RCC 7860 (cell line): ENCODE measurements at regions not wholly inside any gene's neighbourhood (a gene's known extent, or its start where the extent isn't known, plus 50 kb on each side); places are given as distances from the start of the nearest gene placed in this dataset.

ENCODE experiments used
- DNase-seq: peaks from one replicate; pipeline ENCODE4 v3.0.0-alpha.2; 2015; ENCODE audit warnings: low spot score
- FAIRE-seq: peaks from 2 replicates; lab custom pipeline; 2012; peaks lifted over from hg19 to GRCh38; lab: Jason Lieb, UNC

GRCh38 chr2:76464310-76464709, 753.6 kb upstream of the GCFC2 start:
- FAIRE-seq (no peak), DNase-seq (no peak)

- no peak for FAIRE-seq
- no peak for DNase-seq
Measured at GRCh38 chr2:76461431-76461830, 750.7 kb upstream of the GCFC2 start.

- FAIRE-seq: no peak
- DNase-seq: no peak
Measured at GRCh38 chr2:76455910-76456309, 745.2 kb upstream of the GCFC2 start.

GRCh38 chr2:76450024-76450475, 739.3 kb upstream of the GCFC2 start:
- DNase-seq (no peak), FAIRE-seq (no peak)

- FAIRE-seq (no peak), DNase-seq (no peak)
Measured at GRCh38 chr2:76448956-76449355, 738.2 kb upstream of the GCFC2 start.

- FAIRE-seq (no peak), DNase-seq (no peak)
Measured at GRCh38 chr2:76447294-76447693, 736.6 kb upstream of the GCFC2 start.

- no peak for DNase-seq
Measured at GRCh38 chr2:76446872-76447271, 736.2 kb upstream of the GCFC2 start.

GRCh38 chr2:76445880-76446279, 735.2 kb upstream of the GCFC2 start:
- FAIRE-seq: no peak
- DNase-seq: no peak

More at GRCh38 chr2:76446872-76447271, 736.2 kb upstream of the GCFC2 start:
- FAIRE-seq: no peak

- no peak for DNase-seq
- FAIRE-seq: no peak
Measured at GRCh38 chr2:76444732-76445131, 734.0 kb upstream of the GCFC2 start.

GRCh38 chr2:76437564-76437963, 726.8 kb upstream of the GCFC2 start:
- FAIRE-seq (no peak), DNase-seq (no peak)

- no peak for FAIRE-seq
- DNase-seq: no peak
Measured at GRCh38 chr2:76429374-76429773, 718.7 kb upstream of the GCFC2 start.

- no peak for FAIRE-seq
Measured at GRCh38 chr2:76427452-76427851, 716.7 kb upstream of the GCFC2 start.

GRCh38 chr2:76415821-76416220, 705.1 kb upstream of the GCFC2 start:
- FAIRE-seq: no peak
- no peak for DNase-seq

More at GRCh38 chr2:76427452-76427851, 716.7 kb upstream of the GCFC2 start:
- DNase-seq: no peak

GRCh38 chr2:76413436-76413835, 702.7 kb upstream of the GCFC2 start:
- FAIRE-seq (no peak), DNase-seq (no peak)

- DNase-seq (no peak), FAIRE-seq (no peak)
Measured at GRCh38 chr2:76406134-76406855, 695.6 kb upstream of the GCFC2 start.

- FAIRE-seq (no peak), DNase-seq (no peak)
Measured at GRCh38 chr2:76393356-76393755, 682.6 kb upstream of the GCFC2 start.

- DNase-seq (no peak), FAIRE-seq (no peak)
Measured at GRCh38 chr2:76391678-76392077, 681.0 kb upstream of the GCFC2 start.

- DNase-seq (no peak), FAIRE-seq (no peak)
Measured at GRCh38 chr2:76387294-76387693, 676.6 kb upstream of the GCFC2 start.

GRCh38 chr2:76385943-76386342, 675.2 kb upstream of the GCFC2 start:
- DNase-seq: no peak
- FAIRE-seq: no peak

GRCh38 chr2:76381624-76382023, 670.9 kb upstream of the GCFC2 start:
- no peak for FAIRE-seq
- DNase-seq: no peak

GRCh38 chr2:76378140-76378539, 667.4 kb upstream of the GCFC2 start:
- FAIRE-seq (no peak), DNase-seq (no peak)

GRCh38 chr2:76341439-76341838, 630.7 kb upstream of the GCFC2 start:
- DNase-seq (no peak), FAIRE-seq (no peak)

GRCh38 chr2:76332871-76333270, 622.2 kb upstream of the GCFC2 start:
- no peak for DNase-seq
- no peak for FAIRE-seq
